ENCODE measurements at regions not wholly inside any gene's neighbourhood (a gene's known extent, or its start where the extent isn't known, plus 50 kb on each side); places are given as distances from the start of the nearest gene placed in this dataset.

DNA sequence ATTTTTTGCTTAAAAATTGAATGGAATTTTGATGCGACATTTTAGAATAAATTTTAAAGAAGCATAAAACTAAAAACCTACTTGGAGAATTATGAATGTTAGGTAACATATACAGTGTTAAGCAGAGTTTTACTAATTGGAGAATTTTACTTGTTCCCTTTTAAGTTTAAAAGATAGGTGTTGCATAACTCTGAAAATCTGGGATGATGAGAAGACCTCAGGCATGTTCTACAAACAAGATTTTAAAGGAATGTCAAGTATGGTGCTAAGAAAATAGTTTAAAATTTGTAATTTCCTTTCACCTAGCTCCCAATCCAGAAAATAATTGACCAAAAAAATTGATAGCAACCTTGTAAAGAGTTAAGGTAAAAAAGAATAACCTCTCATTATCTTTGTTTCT, 135.8 kb downstream of the RFC3 start (continued):
- TF ChIP-seq, protein P1, sequence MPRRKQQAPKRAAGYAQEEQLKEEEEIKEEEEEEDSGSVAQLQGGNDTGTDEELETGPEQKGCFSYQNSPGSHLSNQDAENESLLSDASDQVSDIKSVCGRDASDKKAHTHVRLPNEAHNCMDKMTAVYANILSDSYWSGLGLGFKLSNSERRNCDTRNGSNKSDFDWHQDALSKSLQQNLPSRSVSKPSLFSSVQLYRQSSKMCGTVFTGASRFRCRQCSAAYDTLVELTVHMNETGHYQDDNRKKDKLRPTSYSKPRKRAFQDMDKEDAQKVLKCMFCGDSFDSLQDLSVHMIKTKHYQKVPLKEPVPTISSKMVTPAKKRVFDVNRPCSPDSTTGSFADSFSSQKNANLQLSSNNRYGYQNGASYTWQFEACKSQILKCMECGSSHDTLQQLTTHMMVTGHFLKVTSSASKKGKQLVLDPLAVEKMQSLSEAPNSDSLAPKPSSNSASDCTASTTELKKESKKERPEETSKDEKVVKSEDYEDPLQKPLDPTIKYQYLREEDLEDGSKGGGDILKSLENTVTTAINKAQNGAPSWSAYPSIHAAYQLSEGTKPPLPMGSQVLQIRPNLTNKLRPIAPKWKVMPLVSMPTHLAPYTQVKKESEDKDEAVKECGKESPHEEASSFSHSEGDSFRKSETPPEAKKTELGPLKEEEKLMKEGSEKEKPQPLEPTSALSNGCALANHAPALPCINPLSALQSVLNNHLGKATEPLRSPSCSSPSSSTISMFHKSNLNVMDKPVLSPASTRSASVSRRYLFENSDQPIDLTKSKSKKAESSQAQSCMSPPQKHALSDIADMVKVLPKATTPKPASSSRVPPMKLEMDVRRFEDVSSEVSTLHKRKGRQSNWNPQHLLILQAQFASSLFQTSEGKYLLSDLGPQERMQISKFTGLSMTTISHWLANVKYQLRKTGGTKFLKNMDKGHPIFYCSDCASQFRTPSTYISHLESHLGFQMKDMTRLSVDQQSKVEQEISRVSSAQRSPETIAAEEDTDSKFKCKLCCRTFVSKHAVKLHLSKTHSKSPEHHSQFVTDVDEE (CRISPR knock-in tag; IDR thresholded peaks at IDR 0.05), result no peak
- TF ChIP-seq ISL1 (CRISPR knock-in tag; IDR thresholded peaks at IDR 0.05) (no peak), OSR1 (CRISPR knock-in tag; IDR thresholded peaks at IDR 0.05) (no peak), GLIS3 (CRISPR knock-in tag; IDR thresholded peaks at IDR 0.05) (no peak), ZFP30 (CRISPR knock-in tag; IDR thresholded peaks at IDR 0.05) (no peak)

DNA sequence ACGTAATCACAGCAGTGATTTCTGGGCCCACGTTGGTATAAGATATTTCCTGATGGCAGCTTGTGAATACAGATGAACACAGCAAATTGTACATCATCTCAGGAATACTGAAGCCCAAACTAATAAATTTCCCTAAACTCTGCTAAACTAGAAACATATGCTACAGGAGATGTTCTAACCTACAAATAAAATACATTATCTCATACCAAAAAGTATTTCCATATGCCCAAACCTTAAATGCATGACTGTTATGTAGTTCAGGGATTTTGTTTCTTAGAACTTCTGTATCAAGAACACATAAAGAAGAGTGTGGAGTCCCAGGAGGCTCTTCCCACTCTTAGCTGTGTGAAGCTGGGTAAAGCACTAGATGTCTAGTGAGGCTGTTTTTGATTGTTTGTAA, 138.4 kb downstream of the RFC3 start:
- TF ChIP-seq ZFP3 (CRISPR knock-in tag; IDR thresholded peaks at IDR 0.05), result no peak
- no peak for TF ChIP-seq ZNF70 (CRISPR knock-in tag; IDR thresholded peaks at IDR 0.05)
- TF ChIP-seq, protein P2, sequence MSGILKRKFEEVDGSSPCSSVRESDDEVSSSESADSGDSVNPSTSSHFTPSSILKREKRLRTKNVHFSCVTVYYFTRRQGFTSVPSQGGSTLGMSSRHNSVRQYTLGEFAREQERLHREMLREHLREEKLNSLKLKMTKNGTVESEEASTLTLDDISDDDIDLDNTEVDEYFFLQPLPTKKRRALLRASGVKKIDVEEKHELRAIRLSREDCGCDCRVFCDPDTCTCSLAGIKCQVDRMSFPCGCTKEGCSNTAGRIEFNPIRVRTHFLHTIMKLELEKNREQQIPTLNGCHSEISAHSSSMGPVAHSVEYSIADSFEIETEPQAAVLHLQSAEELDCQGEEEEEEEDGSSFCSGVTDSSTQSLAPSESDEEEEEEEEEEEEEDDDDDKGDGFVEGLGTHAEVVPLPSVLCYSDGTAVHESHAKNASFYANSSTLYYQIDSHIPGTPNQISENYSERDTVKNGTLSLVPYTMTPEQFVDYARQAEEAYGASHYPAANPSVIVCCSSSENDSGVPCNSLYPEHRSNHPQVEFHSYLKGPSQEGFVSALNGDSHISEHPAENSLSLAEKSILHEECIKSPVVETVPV (CRISPR knock-in tag; IDR thresholded peaks at IDR 0.05), result no peak
- TF ChIP-seq, protein P3, sequence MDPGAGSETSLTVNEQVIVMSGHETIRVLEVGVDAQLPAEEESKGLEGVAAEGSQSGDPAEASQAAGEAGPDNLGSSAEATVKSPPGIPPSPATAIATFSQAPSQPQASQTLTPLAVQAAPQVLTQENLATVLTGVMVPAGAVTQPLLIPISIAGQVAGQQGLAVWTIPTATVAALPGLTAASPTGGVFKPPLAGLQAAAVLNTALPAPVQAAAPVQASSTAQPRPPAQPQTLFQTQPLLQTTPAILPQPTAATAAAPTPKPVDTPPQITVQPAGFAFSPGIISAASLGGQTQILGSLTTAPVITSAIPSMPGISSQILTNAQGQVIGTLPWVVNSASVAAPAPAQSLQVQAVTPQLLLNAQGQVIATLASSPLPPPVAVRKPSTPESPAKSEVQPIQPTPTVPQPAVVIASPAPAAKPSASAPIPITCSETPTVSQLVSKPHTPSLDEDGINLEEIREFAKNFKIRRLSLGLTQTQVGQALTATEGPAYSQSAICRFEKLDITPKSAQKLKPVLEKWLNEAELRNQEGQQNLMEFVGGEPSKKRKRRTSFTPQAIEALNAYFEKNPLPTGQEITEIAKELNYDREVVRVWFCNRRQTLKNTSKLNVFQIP (CRISPR knock-in tag; IDR thresholded peaks at IDR 0.05; ENCODE audit: borderline replicate concordance, low read depth), result no peak
- TF ChIP-seq OSR1 (CRISPR knock-in tag; IDR thresholded peaks at IDR 0.05), result no peak
- TF ChIP-seq, protein P4, sequence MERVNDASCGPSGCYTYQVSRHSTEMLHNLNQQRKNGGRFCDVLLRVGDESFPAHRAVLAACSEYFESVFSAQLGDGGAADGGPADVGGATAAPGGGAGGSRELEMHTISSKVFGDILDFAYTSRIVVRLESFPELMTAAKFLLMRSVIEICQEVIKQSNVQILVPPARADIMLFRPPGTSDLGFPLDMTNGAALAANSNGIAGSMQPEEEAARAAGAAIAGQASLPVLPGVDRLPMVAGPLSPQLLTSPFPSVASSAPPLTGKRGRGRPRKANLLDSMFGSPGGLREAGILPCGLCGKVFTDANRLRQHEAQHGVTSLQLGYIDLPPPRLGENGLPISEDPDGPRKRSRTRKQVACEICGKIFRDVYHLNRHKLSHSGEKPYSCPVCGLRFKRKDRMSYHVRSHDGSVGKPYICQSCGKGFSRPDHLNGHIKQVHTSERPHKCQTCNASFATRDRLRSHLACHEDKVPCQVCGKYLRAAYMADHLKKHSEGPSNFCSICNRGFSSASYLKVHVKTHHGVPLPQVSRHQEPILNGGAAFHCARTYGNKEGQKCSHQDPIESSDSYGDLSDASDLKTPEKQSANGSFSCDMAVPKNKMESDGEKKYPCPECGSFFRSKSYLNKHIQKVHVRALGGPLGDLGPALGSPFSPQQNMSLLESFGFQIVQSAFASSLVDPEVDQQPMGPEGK (CRISPR knock-in tag; IDR thresholded peaks at IDR 0.05; ENCODE audit: borderline replicate concordance), result no peak
- TF ChIP-seq ISL1 (CRISPR knock-in tag; IDR thresholded peaks at IDR 0.05), result no peak
- ATAC-seq, result no peak

DNA sequence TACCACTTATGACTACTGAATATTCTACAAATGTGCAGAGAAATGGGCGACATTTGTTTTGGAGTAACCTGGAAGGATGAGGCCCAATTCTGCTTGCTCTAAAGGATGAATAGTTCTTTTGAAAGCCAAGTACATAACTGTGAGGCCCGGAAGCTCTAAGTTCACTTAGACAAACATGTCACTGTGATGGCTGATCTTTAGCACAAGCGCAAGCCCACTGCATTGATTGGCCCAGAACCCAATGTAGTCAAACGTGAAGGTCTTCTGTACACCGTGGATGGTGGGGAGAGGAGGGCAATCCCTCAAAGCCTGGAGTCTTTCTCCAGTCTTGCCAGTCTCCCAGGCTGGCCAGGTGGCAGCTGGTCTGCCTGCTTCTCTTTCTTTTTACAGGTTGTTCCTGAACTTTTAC, 139.6 kb downstream of the RFC3 start:
- no peak for TF ChIP-seq ZFP30 (CRISPR knock-in tag; IDR thresholded peaks at IDR 0.05)
- no peak for TF ChIP-seq TCF4 (CRISPR knock-in tag; IDR thresholded peaks at IDR 0.05; ENCODE audit: borderline replicate concordance)
- no peak for TF ChIP-seq BACH2 (CRISPR knock-in tag; IDR thresholded peaks at IDR 0.05; ENCODE audit: borderline replicate concordance)
- no peak for TF ChIP-seq ESRRG (CRISPR knock-in tag; IDR thresholded peaks at IDR 0.05)
- no peak for TF ChIP-seq SNAI2 (CRISPR knock-in tag; IDR thresholded peaks at IDR 0.05)
- no peak for TF ChIP-seq ZNF70 (CRISPR knock-in tag; IDR thresholded peaks at IDR 0.05)
- TF ChIP-seq, protein P1 (CRISPR knock-in tag; IDR thresholded peaks at IDR 0.05), result no peak
- TF ChIP-seq, protein P5, sequence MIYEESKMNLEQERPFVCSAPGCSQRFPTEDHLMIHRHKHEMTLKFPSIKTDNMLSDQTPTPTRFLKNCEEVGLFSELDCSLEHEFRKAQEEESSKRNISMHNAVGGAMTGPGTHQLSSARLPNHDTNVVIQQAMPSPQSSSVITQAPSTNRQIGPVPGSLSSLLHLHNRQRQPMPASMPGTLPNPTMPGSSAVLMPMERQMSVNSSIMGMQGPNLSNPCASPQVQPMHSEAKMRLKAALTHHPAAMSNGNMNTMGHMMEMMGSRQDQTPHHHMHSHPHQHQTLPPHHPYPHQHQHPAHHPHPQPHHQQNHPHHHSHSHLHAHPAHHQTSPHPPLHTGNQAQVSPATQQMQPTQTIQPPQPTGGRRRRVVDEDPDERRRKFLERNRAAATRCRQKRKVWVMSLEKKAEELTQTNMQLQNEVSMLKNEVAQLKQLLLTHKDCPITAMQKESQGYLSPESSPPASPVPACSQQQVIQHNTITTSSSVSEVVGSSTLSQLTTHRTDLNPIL (CRISPR knock-in tag; IDR thresholded peaks at IDR 0.05; ENCODE audit: low read depth), result no peak
- TF ChIP-seq ZC3H10 (CRISPR knock-in tag; IDR thresholded peaks at IDR 0.05), result no peak
- TF ChIP-seq, protein P4 (CRISPR knock-in tag; IDR thresholded peaks at IDR 0.05; ENCODE audit: borderline replicate concordance), result no peak
- TF ChIP-seq ARNTL (CRISPR knock-in tag; IDR thresholded peaks at IDR 0.05; ENCODE audit: borderline replicate concordance, low read depth), result no peak
- TF ChIP-seq ISL1 (CRISPR knock-in tag; IDR thresholded peaks at IDR 0.05), result no peak
- no peak for ATAC-seq

All from SK-N-SH treated with all-trans-retinoic acid at 6 μM for 48 hours (cell line).